Esophagus (tissue), 2 donors: ENCODE measurements at regions not wholly inside any gene's neighbourhood (a gene's known extent, or its start where the extent isn't known, plus 50 kb on each side); places are given as distances from the start of the nearest gene placed in this dataset.

Source experiments
- H3K27ac ChIP-seq, 2 donors: one replicate each; pipeline ENCODE4 v1.5.1; 2013; ENCODE audit warnings: low read depth in 2 of 2, mild to moderate bottlenecking in 2 of 2, inconsistent platforms in 1 of 2, low read length in 1 of 2, moderate library complexity in 1 of 2
- H3K27me3 ChIP-seq, 2 donors: one replicate each; pipeline ENCODE4 v1.6.1; 2013; ENCODE audit warnings: low read length in 2 of 2, control low read depth in 1 of 2, mild to moderate bottlenecking in 1 of 2; ENCODE audit not compliant: insufficient read depth in 2 of 2, control insufficient read depth in 1 of 2
- H3K36me3 ChIP-seq, 2 donors: one replicate each; pipeline ENCODE4 v1.6.1; 2013; ENCODE audit warnings: low read length in 1 of 2; ENCODE audit not compliant: control insufficient read depth in 2 of 2, insufficient read depth in 2 of 2
- H3K4me1 ChIP-seq, 2 donors: one replicate each; pipeline ENCODE4 v1.6.1; 2013; ENCODE audit warnings: low read length in 1 of 2; ENCODE audit not compliant: control insufficient read depth in 2 of 2, insufficient read depth in 2 of 2
- H3K4me3 ChIP-seq, 2 donors: one replicate each; pipeline ENCODE4 v1.5.1; 2013; ENCODE audit warnings: low read length in 2 of 2, mild to moderate bottlenecking in 2 of 2, low read depth in 1 of 2, moderate library complexity in 1 of 2
- H3K9me3 ChIP-seq, 2 donors: one replicate each; pipeline ENCODE4 v1.6.1; 2013; ENCODE audit warnings: mild to moderate bottlenecking in 2 of 2, low read depth in 1 of 2, low read length in 1 of 2, moderate library complexity in 1 of 2; ENCODE audit not compliant: control insufficient read depth in 2 of 2, insufficient read depth in 1 of 2
- WGBS, 2 donors: extraction: QIAGEN DNeasy Blood & Tissue Kit; methylation state at CpG; one replicate each; pipeline ENCODE4 v1.1.7; 2013; 5-methylcytosine and 5-hydroxymethylcytosine counted together
- donor health status: healthy with polysubstance abuse.
- donor health status: Bipolar disorder and iron deficiency.

GRCh38 chr1:34362949-34363348, 186.2 kb downstream of the C1orf94 start:
- Histone ChIP-seq H3K27me3 (no peaks in the 10 kb centered on the region), H3K4me1 (peaks cover 0 to 5% of the 10 kb centered on the region in 2 donors), H3K4me3 (no peak overlapping the region), H3K27ac (no peak overlapping the region), H3K9me3 (no peaks in the 10 kb centered on the region), H3K36me3 (no peaks in the 10 kb centered on the region)
- 61 to 65% methylated on average over 4 of the region's 4 CpGs for WGBS, 2 donors

GRCh38 chr1:34363447-34363846, 186.7 kb downstream of the C1orf94 start:
- Histone ChIP-seq H3K27ac (no peak overlapping the region), H3K4me1 (peaks cover 0 to 5% of the 10 kb centered on the region in 2 donors), H3K36me3 (no peaks in the 10 kb centered on the region), H3K27me3 (no peaks in the 10 kb centered on the region), H3K4me3 (no peak overlapping the region), H3K9me3 (no peaks in the 10 kb centered on the region)

- WGBS, 2 donors, result 58 to 67% methylated on average over 4 of the region's 4 CpGs
Measured at GRCh38 chr1:34363915-34364314, 187.2 kb downstream of the C1orf94 start.

GRCh38 chr1:34364376-34364775, 187.7 kb downstream of the C1orf94 start:
- H3K4me3 ChIP-seq, result no peak overlapping the region
- peaks cover 0 to 5% of the 10 kb centered on the region in 2 donors for H3K4me1 ChIP-seq
- H3K27ac ChIP-seq, result no peak overlapping the region
- 83 to 95% methylated on average over 4 of the region's 4 CpGs for WGBS, 2 donors
- H3K9me3 ChIP-seq, result no peaks in the 10 kb centered on the region
- H3K36me3 ChIP-seq, result no peaks in the 10 kb centered on the region
- no peaks in the 10 kb centered on the region for H3K27me3 ChIP-seq

More at GRCh38 chr1:34363915-34364314, 187.2 kb downstream of the C1orf94 start:
- H3K4me3 ChIP-seq, result no peak overlapping the region
- H3K27me3 ChIP-seq, result no peaks in the 10 kb centered on the region
- H3K36me3 ChIP-seq, result no peaks in the 10 kb centered on the region
- peaks cover 0 to 5% of the 10 kb centered on the region in 2 donors for H3K4me1 ChIP-seq
- no peaks in the 10 kb centered on the region for H3K9me3 ChIP-seq
- no peak overlapping the region for H3K27ac ChIP-seq

GRCh38 chr1:34365295-34365694, 188.6 kb downstream of the C1orf94 start:
- no peaks in the 10 kb centered on the region for H3K27me3 ChIP-seq
- no peak overlapping the region for H3K4me3 ChIP-seq
- WGBS, 2 donors, result 25 to 41% methylated on average over 1 of the region's 1 CpG
- no peak overlapping the region for H3K27ac ChIP-seq
- no peaks in the 10 kb centered on the region for H3K36me3 ChIP-seq
- H3K9me3 ChIP-seq, result no peaks in the 10 kb centered on the region
- H3K4me1 ChIP-seq, result peaks cover 0 to 5% of the 10 kb centered on the region in 2 donors

- no peaks in the 10 kb centered on the region for H3K36me3 ChIP-seq
- 50 to 54% methylated on average over 3 of the region's 3 CpGs for WGBS, 2 donors
- H3K4me1 ChIP-seq, result no peaks in the 10 kb centered on the region
- H3K4me3 ChIP-seq, result no peak overlapping the region
- no peaks in the 10 kb centered on the region for H3K9me3 ChIP-seq
- no peak overlapping the region for H3K27ac ChIP-seq
- no peaks in the 10 kb centered on the region for H3K27me3 ChIP-seq
Measured at GRCh38 chr1:34366875-34367624, 190.3 kb downstream of the C1orf94 start.

- H3K27me3 ChIP-seq, result no peaks in the 10 kb centered on the region
- WGBS, 2 donors, result 54 to 59% methylated on average over 6 of the region's 6 CpGs
Measured at GRCh38 chr1:34367954-34368353, 191.2 kb downstream of the C1orf94 start.

GRCh38 chr1:34369701-34370455, 193.2 kb downstream of the C1orf94 start:
- Histone ChIP-seq H3K4me3 (no peak overlapping the region), H3K27ac (no peak overlapping the region), H3K36me3 (no peaks in the 10 kb centered on the region), H3K4me1 (no peaks in the 10 kb centered on the region), H3K9me3 (no peaks in the 10 kb centered on the region), H3K27me3 (no peaks in the 10 kb centered on the region)
- WGBS, 2 donors, result 88 to 90% methylated on average over 10 of the region's 10 CpGs

More at GRCh38 chr1:34367954-34368353, 191.2 kb downstream of the C1orf94 start:
- no peak overlapping the region for H3K27ac ChIP-seq
- no peaks in the 10 kb centered on the region for H3K9me3 ChIP-seq
- no peak overlapping the region for H3K4me3 ChIP-seq
- no peaks in the 10 kb centered on the region for H3K4me1 ChIP-seq
- H3K36me3 ChIP-seq, result no peaks in the 10 kb centered on the region

- no peaks in the 10 kb centered on the region for H3K27me3 ChIP-seq
- H3K9me3 ChIP-seq, result no peaks in the 10 kb centered on the region
- no peaks in the 10 kb centered on the region for H3K36me3 ChIP-seq
- H3K27ac ChIP-seq, result no peak overlapping the region
- H3K4me1 ChIP-seq, result no peaks in the 10 kb centered on the region
- WGBS, 2 donors, result 72 to 82% methylated on average over 4 of the region's 4 CpGs
- no peak overlapping the region for H3K4me3 ChIP-seq
Measured at GRCh38 chr1:34370748-34371147, 194.0 kb downstream of the C1orf94 start.
